ENCODE measurements at regions not wholly inside any gene's neighbourhood (a gene's known extent, or its start where the extent isn't known, plus 50 kb on each side); places are given as distances from the start of the nearest gene placed in this dataset.

GRCh38 chr10:117875793-117876192 is 170.9 kb downstream of the RAB11FIP2 start:
- TF ChIP-seq CTCF (IDR thresholded peaks at IDR 0.05 in 4 of 5, conservative IDR thresholded peaks at IDR 0.05 in 1 of 5) (no peak), POLR2A (IDR thresholded peaks at IDR 0.05) (no peak)

Measured in gastrocnemius medialis (tissue), 4 donors.